Fibroblast of lung (primary cell): ENCODE measurements at regions not wholly inside any gene's neighbourhood (a gene's known extent, or its start where the extent isn't known, plus 50 kb on each side); places are given as distances from the start of the nearest gene placed in this dataset.
A peak's percentile ranks its signal among the peaks of the same experiment; 100 is the strongest.

ENCODE experiments used
- DNase-seq, 2 donors: peaks; one replicate each; pipeline versions ENCODE4 v3.0.0 to v3.0.0-alpha.2; 2010; ENCODE audit warnings: low read depth in 2 of 2
- H2AFZ ChIP-seq: 2 replicates; pipeline ENCODE4 v1.5.1; 2012; ENCODE audit warnings: low read length, control low read depth, inconsistent platforms
- H3K27ac ChIP-seq: 2 replicates; pipeline ENCODE4 v1.5.1; 2011; ENCODE audit warnings: low read length, control low read depth; ENCODE audit not compliant: insufficient read depth
- H3K27me3 ChIP-seq: 2 replicates; pipeline ENCODE4 v1.5.1; 2011; ENCODE audit warnings: mild to moderate bottlenecking, low read length; ENCODE audit not compliant: control insufficient read depth, insufficient read depth
- H3K36me3 ChIP-seq: 2 replicates; pipeline ENCODE4 v1.5.1; 2011; ENCODE audit warnings: low read length; ENCODE audit not compliant: control insufficient read depth, insufficient read depth
- H3K4me1 ChIP-seq: 2 replicates; pipeline ENCODE4 v1.5.1; 2011; ENCODE audit warnings: low read length; ENCODE audit not compliant: control insufficient read depth, insufficient read depth; ENCODE audit errors: extremely low read depth
- H3K4me2 ChIP-seq: 2 replicates; pipeline ENCODE4 v1.5.1; 2011; ENCODE audit warnings: low read length, control low read depth; ENCODE audit not compliant: insufficient read depth; ENCODE audit errors: extremely low read depth
- H3K4me3 ChIP-seq, 4 experiments: fragments of 200-600 bp in 1 of 4; sonication (generic) in 1 of 4; replicated peaks in 1 of 4; 2 replicates each; pipeline ENCODE4 v1.5.1; 2011 to 2016; ENCODE audit warnings: low read length in 4 of 4, low read depth in 3 of 4, mild to moderate bottlenecking in 3 of 4, control low read depth in 2 of 4, inconsistent platforms in 1 of 4, mixed read lengths in 1 of 4; ENCODE audit not compliant: insufficient read depth in 1 of 4; ENCODE audit errors: control extremely low read depth in 1 of 4
- H3K79me2 ChIP-seq: 2 replicates; pipeline ENCODE4 v1.5.1; 2012; ENCODE audit warnings: mild to moderate bottlenecking, low read length, inconsistent platforms; ENCODE audit not compliant: control insufficient read depth, insufficient read depth
- H3K9ac ChIP-seq: 2 replicates; pipeline ENCODE4 v1.5.1; 2011; ENCODE audit warnings: mild to moderate bottlenecking, low read length, control low read depth; ENCODE audit not compliant: insufficient read depth
- H3K9me3 ChIP-seq: 2 replicates; pipeline ENCODE4 v1.5.1; 2012; ENCODE audit warnings: low read depth, low read length; ENCODE audit not compliant: control insufficient read depth, insufficient read depth
- H4K20me1 ChIP-seq: 2 replicates; pipeline ENCODE4 v1.5.1; 2011; ENCODE audit warnings: low read length; ENCODE audit not compliant: control insufficient read depth, insufficient read depth; ENCODE audit errors: extremely low read depth
- CTCF ChIP-seq, 2 donors: IDR thresholded peaks in 1 of 2; conservative IDR thresholded peaks in 1 of 2; 1 replicate in 1 of 2; 2 replicates in 1 of 2; pipeline ENCODE4 v1.5.1; 2011 to 2012; ENCODE audit warnings: low read length in 2 of 2, control low read depth in 1 of 2, inconsistent platforms in 1 of 2, low read depth in 1 of 2, mild to moderate bottlenecking in 1 of 2
- EZH2 ChIP-seq: IDR thresholded peaks from 2 replicates; pipeline ENCODE4 v1.5.1; 2012; ENCODE audit warnings: low read length, control low read depth, mild to moderate bottlenecking; ENCODE audit errors: missing control alignments

- no peak for DNase-seq
- H2AFZ ChIP-seq: no peak overlapping the region
- H3K79me2 ChIP-seq: no peaks in the 10 kb centered on the region
- no peaks in the 10 kb centered on the region for H3K9me3 ChIP-seq
- H4K20me1 ChIP-seq: no peaks in the 10 kb centered on the region
- no peaks in the 10 kb centered on the region for H3K36me3 ChIP-seq
- H3K4me2 ChIP-seq: peak overlapping the region; percentile 49
- no peak overlapping the region for H3K9ac ChIP-seq
- H3K4me1 ChIP-seq: peaks cover 3% of the 10 kb centered on the region
- no peak overlapping the region for H3K4me3 ChIP-seq
- H3K27me3 ChIP-seq: peaks cover 2% of the 10 kb centered on the region
- TF ChIP-seq EZH2 (no peak), CTCF (conservative IDR thresholded peaks at IDR 0.05 in 1 of 2, IDR thresholded peaks at IDR 0.05 in 1 of 2; ENCODE audit: low read depth in 1 of 2, low read length in 2 of 2) (no peak)
- no peak overlapping the region for H3K27ac ChIP-seq
These were observed 174.5 kb downstream of the OPA1 start for GRCh38 chr3:193767353-193768069.

- H3K4me2 ChIP-seq: peak overlapping the region; percentile 49
- H3K27me3 ChIP-seq: peaks cover 3% of the 10 kb centered on the region
- no peak overlapping the region for H3K9ac ChIP-seq
- no peaks in the 10 kb centered on the region for H4K20me1 ChIP-seq
- H3K79me2 ChIP-seq: no peaks in the 10 kb centered on the region
- H3K9me3 ChIP-seq: no peaks in the 10 kb centered on the region
- no peak overlapping the region for H2AFZ ChIP-seq
- no peak overlapping the region for H3K27ac ChIP-seq
- H3K36me3 ChIP-seq: no peaks in the 10 kb centered on the region
- peak; percentile 82 to 83 for DNase-seq
- TF ChIP-seq CTCF (conservative IDR thresholded peaks at IDR 0.05 in 1 of 2, IDR thresholded peaks at IDR 0.05 in 1 of 2; ENCODE audit: low read depth in 1 of 2, low read length in 2 of 2): no peak
- TF ChIP-seq EZH2: no peak
- peaks cover 3% of the 10 kb centered on the region for H3K4me1 ChIP-seq
- H3K4me3 ChIP-seq: no peak overlapping the region
These were observed 175.0 kb downstream of the OPA1 start for GRCh38 chr3:193768070-193768394.

GRCh38 chr3:193769437-193769836, 176.4 kb downstream of the OPA1 start:
- no peak for DNase-seq
- H3K4me1 ChIP-seq: peaks cover 3% of the 10 kb centered on the region
- H3K9me3 ChIP-seq: no peaks in the 10 kb centered on the region
- no peak overlapping the region for H3K4me2 ChIP-seq
- peaks cover 14% of the 10 kb centered on the region for H3K27me3 ChIP-seq
- no peaks in the 10 kb centered on the region for H3K79me2 ChIP-seq
- H3K36me3 ChIP-seq: no peaks in the 10 kb centered on the region
- no peak overlapping the region for H3K9ac ChIP-seq
- TF ChIP-seq CTCF (conservative IDR thresholded peaks at IDR 0.05 in 1 of 2, IDR thresholded peaks at IDR 0.05 in 1 of 2; ENCODE audit: low read depth in 1 of 2, low read length in 2 of 2) (no peak), EZH2 (no peak)
- no peak overlapping the region for H3K27ac ChIP-seq
- no peak overlapping the region for H3K4me3 ChIP-seq
- H2AFZ ChIP-seq: no peak overlapping the region
- no peaks in the 10 kb centered on the region for H4K20me1 ChIP-seq
